H1 (cell line): ENCODE measurements at regions not wholly inside any gene's neighbourhood (a gene's known extent, or its start where the extent isn't known, plus 50 kb on each side); places are given as distances from the start of the nearest gene placed in this dataset.

ENCODE experiments used
- CTCF ChIA-PET: fragments of 300-600 bp; sonication (Branson Sonifier 250); formaldehyde crosslinking; loops from one replicate; lab custom pipeline; 2021; ENCODE audit not compliant: partially characterized antibody; lab: Charles Lee
- POLR2A ChIA-PET: fragments of 300-600 bp; sonication (Branson Sonifier 250); formaldehyde crosslinking; loops from one replicate; lab custom pipeline; 2021; ENCODE audit warnings: inconsistent platforms; ENCODE audit not compliant: partially characterized antibody; lab: Charles Lee
- DNase-seq, 2 experiments: peaks; one replicate each; pipeline versions ENCODE4 v3.0.0 to v3.0.0-alpha.2; 2010 to 2022; ENCODE audit warnings: low spot score in 2 of 2, low read depth in 1 of 2, mixed read lengths in 1 of 2
- FAIRE-seq: peaks from 2 replicates; lab custom pipeline; 2011; peaks lifted over from hg19 to GRCh38; lab: Jason Lieb, UNC
- H2AFZ ChIP-seq: 2 replicates; pipeline ENCODE4 v1.8.1; 2012; ENCODE audit warnings: low read length, inconsistent platforms
- H2AK5ac ChIP-seq: 2 replicates; pipeline ENCODE4 v1.6.1; 2013; ENCODE audit warnings: low read depth, low read length
- H2BK120ac ChIP-seq: replicated peaks from 2 replicates; pipeline ENCODE3; 2013; ENCODE audit warnings: low read depth, low read length, inconsistent platforms
- H2BK12ac ChIP-seq: 2 replicates; pipeline ENCODE4 v1.6.1; 2013; ENCODE audit warnings: low read depth, low read length
- H2BK15ac ChIP-seq: 2 replicates; pipeline ENCODE4 v1.6.1; 2013; ENCODE audit warnings: low read length
- H2BK20ac ChIP-seq: 2 replicates; pipeline ENCODE4 v1.6.1; 2013; ENCODE audit warnings: low read length
- H2BK5ac ChIP-seq: 2 replicates; pipeline ENCODE4 v1.6.1; 2013; ENCODE audit warnings: low read depth, low read length
- H3K14ac ChIP-seq: 2 replicates; pipeline ENCODE4 v1.6.1; 2013; ENCODE audit warnings: inconsistent platforms; ENCODE audit not compliant: insufficient read length
- H3K18ac ChIP-seq: 2 replicates; pipeline ENCODE4 v1.6.1; 2013; ENCODE audit warnings: low read length; ENCODE audit errors: extremely low read depth
- H3K23ac ChIP-seq: 2 replicates; pipeline ENCODE4 v1.6.1; 2013; ENCODE audit warnings: inconsistent platforms; ENCODE audit not compliant: insufficient read length
- H3K23me2 ChIP-seq: 2 replicates; pipeline ENCODE4 v1.6.1; 2013; ENCODE audit warnings: low read depth, low read length
- H3K27ac ChIP-seq: 2 replicates; pipeline ENCODE4 v1.6.1; 2011; ENCODE audit warnings: low read depth, low read length, inconsistent platforms
- H3K27me3 ChIP-seq, 4 experiments: replicated peaks in 1 of 4; 1 replicate in 1 of 4; 2 replicates in 3 of 4; pipeline versions ENCODE4 v1.6.1 to v1.8.1; 2011 to 2013; ENCODE audit warnings: low read length in 3 of 4, mild to moderate bottlenecking in 3 of 4, inconsistent platforms in 2 of 4, mixed read lengths in 2 of 4, moderate library complexity in 1 of 4; ENCODE audit not compliant: control insufficient read depth in 3 of 4, insufficient read depth in 3 of 4; ENCODE audit errors: extremely low read depth in 1 of 4
- H3K36me3 ChIP-seq, 4 experiments: 2 replicates each; pipeline versions ENCODE4 v1.6.1 to v1.8.1; 2011 to 2013; ENCODE audit warnings: mild to moderate bottlenecking in 4 of 4, low read length in 3 of 4, moderate library complexity in 2 of 4, control low read depth in 1 of 4, inconsistent platforms in 1 of 4; ENCODE audit not compliant: insufficient read depth in 4 of 4, control insufficient read depth in 2 of 4
- H3K4ac ChIP-seq: replicated peaks from 2 replicates; pipeline ENCODE3; 2013; ENCODE audit warnings: low read length, low read depth, mixed read lengths, inconsistent platforms; ENCODE audit not compliant: insufficient read length
- H3K4me1 ChIP-seq, 4 experiments: replicated peaks in 1 of 4; 1 replicate in 1 of 4; 2 replicates in 3 of 4; pipeline versions ENCODE4 v1.6.1 to v1.8.1; 2011 to 2013; ENCODE audit warnings: low read length in 3 of 4, inconsistent platforms in 2 of 4, mixed read lengths in 1 of 4; ENCODE audit not compliant: insufficient read depth in 4 of 4, control insufficient read depth in 3 of 4
- H3K4me2 ChIP-seq, 2 experiments: 2 replicates each; pipeline versions ENCODE4 v1.6.1 to v1.8.1; 2011 to 2013; ENCODE audit warnings: low read depth in 2 of 2, low read length in 2 of 2, control low read depth in 1 of 2, inconsistent platforms in 1 of 2, mild to moderate bottlenecking in 1 of 2; ENCODE audit not compliant: insufficient read depth in 1 of 2
- H3K4me3 ChIP-seq, 4 experiments: fragments of 200-600, 300-600 bp in 1 of 4; sonication (generic), shearing (Covaris generic), sonication (Bioruptor Twin) in 1 of 4; 2 replicates each; pipeline versions ENCODE4 v1.5.1 to v1.8.1; 2011 to 2016; ENCODE audit warnings: low read length in 4 of 4, low read depth in 3 of 4, control low read depth in 2 of 4, inconsistent platforms in 2 of 4, mild to moderate bottlenecking in 2 of 4, mixed read lengths in 1 of 4, moderate library complexity in 1 of 4; ENCODE audit not compliant: insufficient read depth in 2 of 4; ENCODE audit errors: extremely low read depth in 1 of 4
- H3K56ac ChIP-seq: replicated peaks from 2 replicates; pipeline ENCODE3; 2013; ENCODE audit warnings: low read depth, mild to moderate bottlenecking, mixed read lengths, low read length, inconsistent platforms; ENCODE audit not compliant: insufficient read length
- H3K79me1 ChIP-seq: 2 replicates; pipeline ENCODE4 v1.6.1; 2013; ENCODE audit warnings: low read depth, low read length, control low read depth
- H3K79me2 ChIP-seq, 2 experiments: 2 replicates each; pipeline versions ENCODE4 v1.6.1 to v1.8.1; 2012 to 2013; ENCODE audit warnings: low read length in 2 of 2, mild to moderate bottlenecking in 2 of 2, inconsistent platforms in 1 of 2; ENCODE audit not compliant: insufficient read depth in 2 of 2, control insufficient read depth in 1 of 2
- H3K9ac ChIP-seq, 4 experiments: replicated peaks in 1 of 4; 1 replicate in 1 of 4; 2 replicates in 3 of 4; pipeline versions ENCODE4 v1.6.1 to v1.8.1; 2011 to 2013; ENCODE audit warnings: low read depth in 3 of 4, low read length in 3 of 4, control low read depth in 2 of 4, mild to moderate bottlenecking in 2 of 4, moderate library complexity in 2 of 4, inconsistent platforms in 1 of 4; ENCODE audit errors: extremely low read depth in 1 of 4
- H3K9me3 ChIP-seq, 2 experiments: 2 replicates each; pipeline versions ENCODE4 v1.6.1 to v1.8.1; 2012 to 2013; ENCODE audit warnings: mild to moderate bottlenecking in 2 of 2, moderate library complexity in 2 of 2, control low read depth in 1 of 2, inconsistent platforms in 1 of 2, low read depth in 1 of 2, low read length in 1 of 2, mixed read lengths in 1 of 2; ENCODE audit not compliant: insufficient read depth in 2 of 2
- H4K20me1 ChIP-seq, 2 experiments: replicated peaks in 1 of 2; 2 replicates each; pipeline versions ENCODE3 to v1.8.1; 2011 to 2013; ENCODE audit warnings: inconsistent platforms in 2 of 2, low read length in 2 of 2, mild to moderate bottlenecking in 1 of 2; ENCODE audit not compliant: insufficient read depth in 2 of 2, control insufficient read depth in 1 of 2
- H4K5ac ChIP-seq: 2 replicates; pipeline ENCODE4 v1.6.1; 2013; ENCODE audit warnings: low read length, low read depth, mixed read lengths, inconsistent platforms; ENCODE audit not compliant: insufficient read length
- H4K8ac ChIP-seq: 2 replicates; pipeline ENCODE4 v1.8.0; 2013; ENCODE audit warnings: mild to moderate bottlenecking, moderate library complexity, low read length, inconsistent platforms; ENCODE audit not compliant: insufficient read depth; ENCODE audit errors: extremely low read depth
- H4K91ac ChIP-seq: replicated peaks from 2 replicates; pipeline ENCODE3; 2013; ENCODE audit warnings: low read length, mixed read lengths, inconsistent platforms; ENCODE audit not compliant: insufficient read length
- ASH2L ChIP-seq: fragments of 200-600, 300-600 bp; sonication (generic); IDR thresholded peaks from one replicate; pipeline ENCODE4 v1.7.1; 2017; ENCODE audit warnings: low read length
- KDM5A ChIP-seq: fragments of 200-600 bp; IDR thresholded peaks from 2 replicates; pipeline ENCODE4 v1.7.1; 2012; ENCODE audit warnings: mild to moderate bottlenecking, low read length, inconsistent platforms, mixed read lengths
- RXRA ChIP-seq: IDR thresholded peaks from 2 replicates; pipeline ENCODE4 v1.6.1; 2011; ENCODE audit warnings: low read depth, mild to moderate bottlenecking, low read length, moderate library complexity; ENCODE audit not compliant: insufficient read depth
- SIN3A ChIP-seq, 2 experiments: IDR thresholded peaks in 1 of 2; conservative IDR thresholded peaks in 1 of 2; 2 replicates each; pipeline ENCODE4 v1.6.1; 2011 to 2012; ENCODE audit warnings: low read length in 2 of 2, improper control_type of control experiment in 1 of 2, low read depth in 1 of 2, mild to moderate bottlenecking in 1 of 2
- SP4 ChIP-seq: IDR thresholded peaks from 2 replicates; pipeline ENCODE4 v1.6.1; 2012; ENCODE audit warnings: low read length, inconsistent platforms
- SUZ12 ChIP-seq: fragments of 200-600 bp; sonication (generic); IDR thresholded peaks from 2 replicates; pipeline ENCODE4 v1.6.1; 2012; ENCODE audit warnings: mild to moderate bottlenecking, inconsistent platforms, low read length, moderate library complexity, mixed read lengths
- TAF7 ChIP-seq: optimal IDR thresholded peaks from 2 replicates; pipeline ENCODE3; 2011; ENCODE audit warnings: low read depth, mild to moderate bottlenecking, inconsistent platforms, low read length, moderate library complexity, borderline replicate concordance
- USF2 ChIP-seq: IDR thresholded peaks from 2 replicates; pipeline ENCODE4 v1.6.1; 2011; ENCODE audit warnings: low read length, improper control_type of control experiment
- WGBS, 2 experiments: shearing (Covaris generic) in 1 of 2; methylation state at CpG; one replicate each; pipeline versions ENCODE4 v1.1.6 to v1.1.7; 2013 to 2015; ENCODE audit warnings: low lambda C conversion rate in 2 of 2, mixed read lengths in 2 of 2, inconsistent platforms in 1 of 2, low coverage in 1 of 2, missing lambda C conversion rate in 1 of 2; ENCODE audit not compliant: insufficient replicate concordance in 2 of 2, insufficient coverage in 1 of 2, insufficient read length in 1 of 2; ENCODE audit errors: extremely low coverage in 1 of 2, missing lambda C conversion rate in 1 of 2; 5-methylcytosine and 5-hydroxymethylcytosine counted together
- TF ChIP-seq, protein P1 (sequence below), 3 experiments: IDR thresholded peaks; 1 replicate in 2 of 3; 2 replicates in 1 of 3; pipeline versions ENCODE4 v1.5.1 to v1.6.1; 2011; ENCODE audit warnings: low read length in 3 of 3, mild to moderate bottlenecking in 3 of 3, inconsistent platforms in 2 of 3, low read depth in 1 of 3, moderate library complexity in 1 of 3; ENCODE audit not compliant: insufficient read depth in 1 of 3; ENCODE audit errors: control extremely low read depth in 1 of 3

DNA sequence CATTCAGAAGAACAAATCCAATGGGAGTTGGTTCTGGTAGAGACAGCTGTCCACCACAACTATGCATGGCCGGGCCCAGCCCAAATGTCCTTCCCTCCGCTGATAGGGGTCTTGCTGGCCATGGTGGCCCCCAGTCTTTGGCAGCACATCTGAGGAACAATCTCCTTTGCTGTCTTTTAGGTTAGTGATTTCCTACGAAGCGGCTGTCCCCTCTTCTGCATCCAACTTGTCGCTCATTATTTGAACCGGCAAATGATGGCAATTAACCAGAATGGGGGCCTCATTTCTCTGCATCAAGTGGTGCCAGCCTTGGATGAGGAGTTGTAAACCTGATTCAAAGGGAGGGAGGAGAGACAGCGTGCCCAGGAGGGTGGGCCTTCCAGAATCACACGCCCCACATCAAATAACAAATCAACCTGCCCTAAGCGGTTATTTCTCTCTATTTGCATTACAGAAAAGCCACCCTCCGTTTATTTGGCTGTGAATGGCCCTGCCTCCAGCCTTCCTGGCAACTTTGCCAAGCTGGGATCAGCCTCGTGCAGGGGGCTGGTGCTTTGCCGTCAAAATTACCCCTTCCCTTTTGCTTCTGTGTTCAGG, 156.5 kb downstream of the RGS9 start:
- Histone ChIP-seq H3K4me1 (peaks cover 0 to 10% (median 7%) of the 10 kb centered on the region in 4 experiments; a peak in 5 of 7 replicates), H2BK12ac (no peak overlapping the region; the same call in 1 of the 2 replicates), H4K8ac (peak overlapping the region; percentile 39; the same call in 1 of the 2 replicates), H3K4me3 (no peak overlapping the region), H4K5ac (peak overlapping the region; percentile 55), H3K56ac (no peak overlapping the region), H2AK5ac (no peak overlapping the region; the same call in 1 of the 2 replicates), H3K4me2 (peak overlapping the region; percentile 4 to 39; a peak in 2 of 4 replicates), H4K91ac (no peak overlapping the region), H3K18ac (peak overlapping the region; percentile 95), H3K4ac (no peak overlapping the region), H3K9me3 (no peaks in the 10 kb centered on the region), H4K20me1 (no peaks in the 10 kb centered on the region), H3K14ac (no peak overlapping the region), H2BK15ac (no peak overlapping the region), H3K36me3 (no peaks in the 10 kb centered on the region), H3K79me1 (no peaks in the 10 kb centered on the region), H2BK120ac (peak overlapping the region; percentile 20), H3K23ac (no peak overlapping the region), H3K27ac (no peak overlapping the region), H3K79me2 (no peaks in the 10 kb centered on the region), H2BK20ac (peak overlapping the region; percentile 80; the same call in 1 of the 2 replicates), H2BK5ac (no peak overlapping the region), H3K23me2 (no peaks in the 10 kb centered on the region), H3K9ac (no peak overlapping the region), H3K27me3 (no peaks in the 10 kb centered on the region), H2AFZ (peak overlapping the region; percentile 31; the same call in 1 of the 2 replicates)
- FAIRE-seq (no peak), DNase-seq (no peak)
- WGBS, 2 experiments: 60% methylated on average over 12 of the region's 12 CpGs; no CpG with 5 or more reads in 1 of the 2 experiments
- POLR2A ChIA-PET: interaction anchor here (1.4 to 1.6 kb wide), 2 partner anchors 22 to 160 kb away, joined by 3 to 13 read pairs; no protein-coding TSS in a partner anchor
- CTCF ChIA-PET: interaction anchor here (0.8 to 3.1 kb wide), 34 partner anchors 8 to 823 kb away, joined by 3 to 18 read pairs (median 4); no protein-coding TSS in a partner anchor
- TF ChIP-seq KDM5A (no peak), SUZ12 (no peak), SP4 (no peak), SIN3A (conservative IDR thresholded peaks at IDR 0.05 in 1 of 2, IDR thresholded peaks at IDR 0.05 in 1 of 2; ENCODE audit: low read depth in 1 of 2, low read length in 2 of 2) (no peak), TAF7 (no peak), RXRA (no peak), USF2 (no peak), ASH2L (no peak)
- TF ChIP-seq, protein P1, sequence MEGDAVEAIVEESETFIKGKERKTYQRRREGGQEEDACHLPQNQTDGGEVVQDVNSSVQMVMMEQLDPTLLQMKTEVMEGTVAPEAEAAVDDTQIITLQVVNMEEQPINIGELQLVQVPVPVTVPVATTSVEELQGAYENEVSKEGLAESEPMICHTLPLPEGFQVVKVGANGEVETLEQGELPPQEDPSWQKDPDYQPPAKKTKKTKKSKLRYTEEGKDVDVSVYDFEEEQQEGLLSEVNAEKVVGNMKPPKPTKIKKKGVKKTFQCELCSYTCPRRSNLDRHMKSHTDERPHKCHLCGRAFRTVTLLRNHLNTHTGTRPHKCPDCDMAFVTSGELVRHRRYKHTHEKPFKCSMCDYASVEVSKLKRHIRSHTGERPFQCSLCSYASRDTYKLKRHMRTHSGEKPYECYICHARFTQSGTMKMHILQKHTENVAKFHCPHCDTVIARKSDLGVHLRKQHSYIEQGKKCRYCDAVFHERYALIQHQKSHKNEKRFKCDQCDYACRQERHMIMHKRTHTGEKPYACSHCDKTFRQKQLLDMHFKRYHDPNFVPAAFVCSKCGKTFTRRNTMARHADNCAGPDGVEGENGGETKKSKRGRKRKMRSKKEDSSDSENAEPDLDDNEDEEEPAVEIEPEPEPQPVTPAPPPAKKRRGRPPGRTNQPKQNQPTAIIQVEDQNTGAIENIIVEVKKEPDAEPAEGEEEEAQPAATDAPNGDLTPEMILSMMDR (IDR thresholded peaks at IDR 0.05; ENCODE audit: control extremely low read depth in 1 of 3, insufficient read depth in 1 of 3, low read depth in 1 of 3, low read length in 3 of 3): no peak
